ENCODE measurements at regions not wholly inside any gene's neighbourhood (a gene's known extent, or its start where the extent isn't known, plus 50 kb on each side); places are given as distances from the start of the nearest gene placed in this dataset.

DNA sequence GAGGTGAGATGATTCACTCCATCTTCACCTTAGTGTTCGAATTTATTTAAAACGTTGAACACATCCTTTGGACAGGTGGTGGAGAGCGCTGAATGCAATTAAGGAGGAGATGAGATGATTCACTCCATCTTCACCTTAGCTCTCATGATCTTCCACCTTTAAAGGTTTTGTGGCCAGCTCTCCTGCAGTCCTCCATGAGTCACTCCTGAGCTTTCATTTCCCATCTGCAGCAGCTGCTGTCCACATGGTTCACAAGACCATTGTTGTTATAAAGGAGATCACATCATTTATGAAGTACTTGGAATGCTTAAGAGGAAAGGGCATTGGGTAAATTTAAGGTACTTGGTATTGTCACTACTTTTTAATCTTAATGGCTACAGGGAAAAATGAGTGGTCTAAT lies 298.5 kb downstream of the PAX3 start:
- intact Hi-C loops (cut with DNase I), result no loop called here
- no peaks in the 10 kb centered on the region for H3K27me3 ChIP-seq (ENCODE audit: insufficient read depth in 3 of 3, low read length in 2 of 3)
- no peak for ATAC-seq

DNA sequence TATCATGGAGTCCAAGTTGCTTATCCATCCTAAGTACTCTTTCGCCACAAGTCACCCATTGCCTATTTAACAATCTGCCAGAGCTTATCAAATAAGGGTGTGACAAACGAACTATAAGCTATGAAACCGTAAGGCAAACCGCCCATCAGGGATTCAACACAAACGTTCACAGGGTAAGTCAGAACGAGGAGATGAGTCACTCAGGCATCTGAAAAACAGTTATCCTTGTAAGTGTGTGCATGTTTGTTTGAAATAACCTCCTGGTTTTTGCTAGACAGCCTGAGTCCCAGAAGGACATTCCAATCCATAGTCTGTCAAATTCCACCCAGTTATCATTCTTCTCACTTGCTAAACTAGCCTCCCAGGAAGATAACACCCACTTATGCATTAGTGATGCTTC lies 299.1 kb downstream of the PAX3 start:
- Histone ChIP-seq H3K27ac (no peak overlapping the region), H3K27me3 (ENCODE audit: insufficient read depth in 3 of 3, low read length in 2 of 3) (no peaks in the 10 kb centered on the region), H3K36me3 (ENCODE audit: insufficient read depth in 1 of 2, low read depth in 1 of 2) (no peaks in the 10 kb centered on the region), H3K4me3 (no peak overlapping the region), H3K4me1 (no peaks in the 10 kb centered on the region), H3K9me3 (no peaks in the 10 kb centered on the region)
- ATAC-seq, result no peak
- TF ChIP-seq, protein P1, sequence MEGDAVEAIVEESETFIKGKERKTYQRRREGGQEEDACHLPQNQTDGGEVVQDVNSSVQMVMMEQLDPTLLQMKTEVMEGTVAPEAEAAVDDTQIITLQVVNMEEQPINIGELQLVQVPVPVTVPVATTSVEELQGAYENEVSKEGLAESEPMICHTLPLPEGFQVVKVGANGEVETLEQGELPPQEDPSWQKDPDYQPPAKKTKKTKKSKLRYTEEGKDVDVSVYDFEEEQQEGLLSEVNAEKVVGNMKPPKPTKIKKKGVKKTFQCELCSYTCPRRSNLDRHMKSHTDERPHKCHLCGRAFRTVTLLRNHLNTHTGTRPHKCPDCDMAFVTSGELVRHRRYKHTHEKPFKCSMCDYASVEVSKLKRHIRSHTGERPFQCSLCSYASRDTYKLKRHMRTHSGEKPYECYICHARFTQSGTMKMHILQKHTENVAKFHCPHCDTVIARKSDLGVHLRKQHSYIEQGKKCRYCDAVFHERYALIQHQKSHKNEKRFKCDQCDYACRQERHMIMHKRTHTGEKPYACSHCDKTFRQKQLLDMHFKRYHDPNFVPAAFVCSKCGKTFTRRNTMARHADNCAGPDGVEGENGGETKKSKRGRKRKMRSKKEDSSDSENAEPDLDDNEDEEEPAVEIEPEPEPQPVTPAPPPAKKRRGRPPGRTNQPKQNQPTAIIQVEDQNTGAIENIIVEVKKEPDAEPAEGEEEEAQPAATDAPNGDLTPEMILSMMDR (IDR thresholded peaks at IDR 0.05), result no peak
- intact Hi-C loops (cut with DNase I), result no loop called here
- no peak for DNase-seq
- 71 to 80% (median 72%) methylated on average over 6 of the region's 6 CpGs for WGBS, 3 donors

More for the DNA sequence above, 298.5 kb downstream of the PAX3 start:
- whole genome bisulfite sequencing, 3 donors, result 89 to 94% (median 93%) methylated on average over 3 of the region's 3 CpGs
- no peak overlapping the region for H3K4me3 ChIP-seq
- DNase-seq, result no peak
- H3K27ac ChIP-seq, result no peak overlapping the region
- TF ChIP-seq, protein P1 (IDR thresholded peaks at IDR 0.05), result no peak
- H3K36me3 ChIP-seq (ENCODE audit: insufficient read depth in 1 of 2, low read depth in 1 of 2), result no peaks in the 10 kb centered on the region
- H3K9me3 ChIP-seq, result no peaks in the 10 kb centered on the region
- no peaks in the 10 kb centered on the region for H3K4me1 ChIP-seq

DNA sequence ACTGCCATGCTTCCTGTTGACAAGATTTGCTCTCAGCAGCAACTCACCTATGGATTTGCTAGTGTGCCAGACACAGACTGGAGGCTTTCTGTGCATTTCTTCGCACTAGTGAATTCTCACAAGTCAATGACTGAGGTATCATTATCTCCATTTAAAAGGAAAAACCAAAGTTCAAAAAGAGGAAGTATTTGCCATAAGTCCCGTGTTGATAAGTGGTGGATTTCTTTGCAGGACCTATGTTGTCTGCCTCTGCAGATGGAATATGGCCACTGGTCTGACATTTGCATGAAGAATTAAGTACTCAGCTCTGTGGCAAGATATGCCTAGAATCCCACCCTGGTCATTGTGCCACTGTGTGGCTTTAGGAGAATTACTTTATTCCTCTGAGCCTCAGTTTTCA lies 299.6 kb downstream of the PAX3 start:
- 59 to 64% (median 59%) methylated on average over 2 of the region's 2 CpGs for WGBS, 3 donors
- no peak overlapping the region for H3K27ac ChIP-seq
- ATAC-seq, result no peak
- TF ChIP-seq, protein P1 (IDR thresholded peaks at IDR 0.05), result no peak
- H3K9me3 ChIP-seq, result no peaks in the 10 kb centered on the region
- no peaks in the 10 kb centered on the region for H3K27me3 ChIP-seq (ENCODE audit: insufficient read depth in 3 of 3, low read length in 2 of 3)
- H3K4me1 ChIP-seq, result no peaks in the 10 kb centered on the region
- DNase-seq, result no peak
- no peaks in the 10 kb centered on the region for H3K36me3 ChIP-seq (ENCODE audit: insufficient read depth in 1 of 2, low read depth in 1 of 2)
- no peak overlapping the region for H3K4me3 ChIP-seq
- intact Hi-C loops (cut with DNase I), result no loop called here

DNA sequence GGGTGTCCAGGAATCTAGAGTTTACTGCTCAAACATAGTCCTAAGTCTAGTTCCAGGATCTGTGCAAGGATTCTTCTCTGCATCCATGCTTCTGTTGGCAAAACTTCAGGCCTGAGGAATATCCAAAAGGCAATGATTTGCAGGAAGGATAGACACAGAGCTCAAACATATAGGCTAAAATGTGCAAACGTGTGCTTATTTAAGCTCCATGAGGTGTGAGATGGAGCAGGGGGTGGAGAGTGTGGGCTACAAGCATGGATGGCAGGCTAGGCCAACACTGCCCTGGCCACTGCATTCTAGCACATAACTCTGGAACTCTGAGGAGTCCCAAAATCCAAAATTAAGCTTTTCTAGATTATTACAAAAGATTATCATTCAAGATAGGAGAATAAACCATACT lies 301.1 kb downstream of the PAX3 start:
- DNase-seq, result no peak
- no peak for ATAC-seq
- Histone ChIP-seq H3K36me3 (ENCODE audit: insufficient read depth in 1 of 2, low read depth in 1 of 2) (no peaks in the 10 kb centered on the region), H3K27ac (no peak overlapping the region), H3K9me3 (no peaks in the 10 kb centered on the region), H3K4me1 (no peaks in the 10 kb centered on the region), H3K4me3 (no peak overlapping the region), H3K27me3 (ENCODE audit: insufficient read depth in 3 of 3, low read length in 2 of 3) (no peaks in the 10 kb centered on the region)
- TF ChIP-seq, protein P1 (IDR thresholded peaks at IDR 0.05), result no peak
- 58 to 62% (median 60%) methylated on average over 1 of the region's 1 CpG for WGBS, 3 donors
- intact Hi-C loops (cut with DNase I), result no loop called here

DNA sequence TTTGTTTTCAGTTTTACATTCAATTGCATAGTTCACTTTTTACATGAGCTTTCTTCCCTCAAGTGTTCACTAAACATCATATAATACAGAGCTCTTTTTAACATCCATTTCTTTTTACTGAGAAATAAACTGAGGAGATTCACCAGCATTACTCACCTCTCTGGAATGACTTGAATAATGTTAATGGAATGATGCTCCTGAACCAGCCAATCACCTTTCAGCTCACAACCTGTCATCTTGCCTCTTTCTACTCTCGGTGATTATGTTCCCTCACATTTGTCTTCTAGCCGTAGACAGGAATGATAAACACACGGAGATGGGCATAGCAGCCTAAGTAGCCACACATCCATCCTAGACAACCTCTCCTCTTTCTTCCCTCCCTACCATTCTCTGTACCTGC lies 301.7 kb downstream of the PAX3 start:
- Histone ChIP-seq H3K27me3 (ENCODE audit: insufficient read depth in 3 of 3, low read length in 2 of 3) (no peaks in the 10 kb centered on the region), H3K27ac (no peak overlapping the region), H3K9me3 (no peaks in the 10 kb centered on the region), H3K36me3 (ENCODE audit: insufficient read depth in 1 of 2, low read depth in 1 of 2) (no peaks in the 10 kb centered on the region), H3K4me3 (no peak overlapping the region), H3K4me1 (no peaks in the 10 kb centered on the region)
- TF ChIP-seq, protein P1 (IDR thresholded peaks at IDR 0.05), result no peak
- intact Hi-C loops (cut with DNase I), result no loop called here
- ATAC-seq (no peak), DNase-seq (no peak)
- 63 to 69% (median 66%) methylated on average over 3 of the region's 3 CpGs for WGBS, 3 donors

All from psoas muscle (tissue), 7 donors.